Right lobe of liver (tissue), 6 donors: ENCODE measurements at regions not wholly inside any gene's neighbourhood (a gene's known extent, or its start where the extent isn't known, plus 50 kb on each side); places are given as distances from the start of the nearest gene placed in this dataset.

Experiments
- ATAC-seq, 4 donors: fragments of 200-7000 bp; cut with Tn5 transposase; one replicate each; pipeline ENCODE4 v1.9.1; 2020; ENCODE audit warnings: mild to moderate bottlenecking in 4 of 4, moderate library complexity in 4 of 4
- DNase-seq, 3 donors: peaks; one replicate each; pipeline ENCODE4 v3.0.0-alpha.2; 2020
- H3K27ac ChIP-seq, 3 donors: fragments of 200-600 bp; one replicate each; pipeline ENCODE4 v1.8.0; 2022
- H3K27me3 ChIP-seq, 2 donors: fragments of 200-600 bp; one replicate each; pipeline ENCODE4 v1.8.0; 2022
- H3K36me3 ChIP-seq, 4 donors: fragments of 200-600 bp; sonication (generic) in 1 of 4; one replicate each; pipeline versions ENCODE4 v1.5.1 to v1.8.0; 2017 to 2022; ENCODE audit warnings: control low read depth in 1 of 4
- H3K4me1 ChIP-seq, 4 donors: fragments of 200-600 bp; sonication (generic) in 1 of 4; one replicate each; pipeline versions ENCODE4 v1.5.1 to v1.8.0; 2017 to 2022; ENCODE audit warnings: control low read depth in 1 of 4
- H3K4me3 ChIP-seq, 3 donors: fragments of 200-600 bp; one replicate each; pipeline ENCODE4 v1.8.0; 2022
- H3K9me3 ChIP-seq, 4 donors: fragments of 200-600 bp; sonication (generic) in 1 of 4; one replicate each; pipeline versions ENCODE4 v1.5.1 to v1.8.0; 2017 to 2022; ENCODE audit warnings: control low read depth in 1 of 4
- CTCF ChIP-seq, 4 donors: fragments of 200-600 bp in 3 of 4; fragments of 450-650 bp in 1 of 4; IDR thresholded peaks; one replicate each; pipeline versions ENCODE4 v1.5.1 to v1.8.0; 2016 to 2022; ENCODE audit warnings: antibody characterized with exemption in 4 of 4, mild to moderate bottlenecking in 2 of 4
- POLR2A ChIP-seq: fragments of 450-650 bp; IDR thresholded peaks from one replicate; pipeline ENCODE4 v1.6.1; 2017; ENCODE audit warnings: antibody characterized with exemption, mild to moderate bottlenecking
- WGBS: methylation state at CpG from one replicate; pipeline ENCODE4 v1.1.6; 2018; ENCODE audit warnings: low coverage, low lambda C conversion rate; ENCODE audit not compliant: insufficient coverage; ENCODE audit errors: missing lambda C conversion rate; 5-methylcytosine and 5-hydroxymethylcytosine counted together
- intact Hi-C, 2 donors: fragments of 100-400 bp; cut with DNase I; formaldehyde crosslinking; loops; one replicate each; pipeline versions ENCODE4 v1.11.2 to v1.14.1; 2022
- donor health status: DM: no; HTN: yes; CAD: no.
- donor health status: DM: no; HTN: no; CAD: no.
- donor health status: DM: no; HTN: no; CAD: no.
- donor health status: DM: no; HTN: yes; CAD: no.
- donor health status: DM: no; HTN: yes; CAD: no.

GRCh38 chr11:130638624-130639023 is 190.2 kb downstream of the ADAMTS15 start:
- 67% methylated on average over 3 of the region's 3 CpGs for WGBS
- no peak for DNase-seq
- ATAC-seq: peak; percentile 10 to 62 (median 50)
- Histone ChIP-seq H3K27me3 (no peaks in the 10 kb centered on the region), H3K4me1 (peaks cover 0 to 20% (median 1%) of the 10 kb centered on the region in 4 donors), H3K27ac (no peak overlapping the region), H3K9me3 (no peaks in the 10 kb centered on the region), H3K36me3 (no peaks in the 10 kb centered on the region), H3K4me3 (no peak overlapping the region)
- no peak for TF ChIP-seq CTCF (IDR thresholded peaks at IDR 0.05)
- no peak for TF ChIP-seq POLR2A
- intact Hi-C loops: no loop called here

GRCh38 chr11:130639369-130639768 is 190.9 kb downstream of the ADAMTS15 start:
- intact Hi-C loops: no loop called here
- no peak overlapping the region for H3K4me3 ChIP-seq
- no peaks in the 10 kb centered on the region for H3K9me3 ChIP-seq
- no peak for TF ChIP-seq CTCF (IDR thresholded peaks at IDR 0.05)
- TF ChIP-seq POLR2A: no peak
- H3K4me1 ChIP-seq: peaks cover 0 to 20% (median 1%) of the 10 kb centered on the region in 4 donors
- ATAC-seq (no peak), DNase-seq (no peak)
- 100% methylated on average over 1 of the region's 2 CpGs for WGBS
- H3K27ac ChIP-seq: no peak overlapping the region
- H3K27me3 ChIP-seq: no peaks in the 10 kb centered on the region
- H3K36me3 ChIP-seq: no peaks in the 10 kb centered on the region

GRCh38 chr11:130640526-130640925 is 192.1 kb downstream of the ADAMTS15 start:
- TF ChIP-seq POLR2A (no peak), CTCF (IDR thresholded peaks at IDR 0.05) (no peak)
- H3K4me3 ChIP-seq: no peak overlapping the region
- no peaks in the 10 kb centered on the region for H3K9me3 ChIP-seq
- intact Hi-C loops: no loop called here
- no peak overlapping the region for H3K27ac ChIP-seq
- no peaks in the 10 kb centered on the region for H3K27me3 ChIP-seq
- ATAC-seq (no peak), DNase-seq (no peak)
- 92% methylated on average over 4 of the region's 7 CpGs for WGBS
- no peaks in the 10 kb centered on the region for H3K36me3 ChIP-seq
- peaks cover 0 to 20% (median 1%) of the 10 kb centered on the region in 4 donors for H3K4me1 ChIP-seq

- TF ChIP-seq POLR2A: no peak
These were observed 193.4 kb downstream of the ADAMTS15 start for GRCh38 chr11:130641876-130642275.

GRCh38 chr11:130642994-130643393 is 194.5 kb downstream of the ADAMTS15 start:
- Histone ChIP-seq H3K4me3 (no peak overlapping the region), H3K36me3 (no peaks in the 10 kb centered on the region), H3K9me3 (no peaks in the 10 kb centered on the region), H3K4me1 (peaks cover 0 to 16% (median 1%) of the 10 kb centered on the region in 4 donors), H3K27me3 (no peaks in the 10 kb centered on the region), H3K27ac (no peak overlapping the region)
- no peak for TF ChIP-seq CTCF (IDR thresholded peaks at IDR 0.05)
- TF ChIP-seq POLR2A: no peak
- DNase-seq: no peak
- ATAC-seq: peak in 1 of 4 donors; percentile 21
- WGBS: 88% methylated on average over 1 of the region's 1 CpG
- intact Hi-C loops: no loop called here

More at GRCh38 chr11:130641876-130642275, 193.4 kb downstream of the ADAMTS15 start:
- ATAC-seq (no peak), DNase-seq (no peak)
- Histone ChIP-seq H3K9me3 (no peaks in the 10 kb centered on the region), H3K4me1 (peaks cover 0 to 15% (median 1%) of the 10 kb centered on the region in 4 donors), H3K4me3 (no peak overlapping the region), H3K27ac (no peak overlapping the region), H3K27me3 (no peaks in the 10 kb centered on the region), H3K36me3 (no peaks in the 10 kb centered on the region)
- intact Hi-C loops: no loop called here
- WGBS: 67% methylated on average over 3 of the region's 3 CpGs
